Endothelial cell of umbilical vein (primary cell): ENCODE measurements at regions not wholly inside any gene's neighbourhood (a gene's known extent, or its start where the extent isn't known, plus 50 kb on each side); places are given as distances from the start of the nearest gene placed in this dataset.

Source experiments
- BruUV-seq: library from RNA; stranded (reverse); fragments of 400-500 nt; replicated peaks from 2 replicates; lab custom pipeline; 2021; lab: Mats Ljungman, UMichigan
- CTCF ChIA-PET: fragments of 300-600, 350-600 bp; sonication (Branson Sonifier 250); formaldehyde crosslinking; loops from one replicate; lab custom pipeline; 2021; ENCODE audit warnings: antibody characterized with exemption, inconsistent platforms; lab: Charles Lee
- POLR2A ChIA-PET: fragments of 300-600, 350-600 bp; sonication (Branson Sonifier 250); formaldehyde crosslinking; loops from one replicate; lab custom pipeline; 2021; ENCODE audit warnings: antibody characterized with exemption, inconsistent platforms; lab: Charles Lee
- DNase-seq: peaks from one replicate; pipeline ENCODE4 v3.0.0-alpha.2; 2011; ENCODE audit warnings: low read depth, low spot score
- FAIRE-seq: peaks from 2 replicates; lab custom pipeline; 2011; peaks lifted over from hg19 to GRCh38; lab: Jason Lieb, UNC
- H2AFZ ChIP-seq: 2 replicates; pipeline ENCODE4 v1.6.0; 2012; ENCODE audit warnings: low read depth, low read length, control low read depth, inconsistent platforms
- H3K27ac ChIP-seq: 2 replicates; pipeline ENCODE4 v1.5.1; 2011; ENCODE audit warnings: low read depth, mild to moderate bottlenecking, control low read depth, low read length, moderate library complexity; ENCODE audit not compliant: insufficient read depth
- H3K27me3 ChIP-seq, 2 experiments: 2 replicates each; pipeline versions ENCODE4 v1.6.0 to v1.6.1; 2011; ENCODE audit warnings: low read length in 2 of 2, mixed read lengths in 1 of 2; ENCODE audit not compliant: control insufficient read depth in 2 of 2, insufficient read depth in 2 of 2
- H3K36me3 ChIP-seq, 2 experiments: 2 replicates in 1 of 2; 3 replicates in 1 of 2; pipeline ENCODE4 v1.5.1; 2011; ENCODE audit warnings: low read length in 2 of 2, mild to moderate bottlenecking in 1 of 2, moderate library complexity in 1 of 2; ENCODE audit not compliant: control insufficient read depth in 2 of 2, insufficient read depth in 2 of 2; ENCODE audit errors: extremely low read depth in 1 of 2
- H3K4me1 ChIP-seq: 3 replicates; pipeline ENCODE4 v1.5.1; 2011; ENCODE audit warnings: mild to moderate bottlenecking, low read length; ENCODE audit not compliant: control insufficient read depth, insufficient read depth; ENCODE audit errors: extremely low read depth
- H3K4me2 ChIP-seq: 2 replicates; pipeline ENCODE4 v1.6.1; 2011; ENCODE audit warnings: low read length, control low read depth, mixed read lengths; ENCODE audit not compliant: insufficient read depth
- H3K4me3 ChIP-seq, 3 experiments: fragments of 200-600 bp in 1 of 3; sonication (generic), shearing (Covaris generic) in 1 of 3; replicated peaks in 1 of 3; 2 replicates each; pipeline ENCODE4 v1.5.1; 2011 to 2016; ENCODE audit warnings: control low read depth in 3 of 3, low read length in 3 of 3, mild to moderate bottlenecking in 2 of 3, inconsistent platforms in 1 of 3, low read depth in 1 of 3, moderate library complexity in 1 of 3; ENCODE audit not compliant: insufficient read depth in 1 of 3
- H3K79me2 ChIP-seq: 2 replicates; pipeline ENCODE4 v1.6.0; 2012; ENCODE audit warnings: low read length, inconsistent platforms; ENCODE audit not compliant: control insufficient read depth, insufficient read depth
- H3K9ac ChIP-seq: replicated peaks from 2 replicates; pipeline ENCODE3; 2011; ENCODE audit warnings: low read length, control low read depth; ENCODE audit not compliant: insufficient read depth; ENCODE audit errors: extremely low read depth
- H3K9me1 ChIP-seq: replicated peaks from 3 replicates; pipeline ENCODE4 v1.6.0; 2011; ENCODE audit warnings: mild to moderate bottlenecking, low read length; ENCODE audit not compliant: control insufficient read depth, insufficient read depth; ENCODE audit errors: extremely low read depth
- H3K9me3 ChIP-seq: replicated peaks from 2 replicates; pipeline ENCODE4 v1.5.1; 2012; ENCODE audit warnings: low read length, inconsistent platforms; ENCODE audit not compliant: control insufficient read depth, insufficient read depth
- H4K20me1 ChIP-seq: replicated peaks from 2 replicates; pipeline ENCODE3; 2011; ENCODE audit warnings: mild to moderate bottlenecking, low read length; ENCODE audit not compliant: control insufficient read depth, insufficient read depth; ENCODE audit errors: extremely low read depth
- CTCF ChIP-seq, 2 donors: IDR thresholded peaks; 1 replicate in 1 of 2; 2 replicates in 1 of 2; pipeline ENCODE4 v1.5.1; 2011; ENCODE audit warnings: low read length in 2 of 2, mild to moderate bottlenecking in 2 of 2, moderate library complexity in 2 of 2, control low read depth in 1 of 2, inconsistent platforms in 1 of 2, low read depth in 1 of 2; ENCODE audit not compliant: insufficient read depth in 1 of 2; ENCODE audit errors: extremely low read depth in 1 of 2
- EZH2 ChIP-seq: IDR thresholded peaks from 2 replicates; pipeline ENCODE4 v1.6.1; 2012; ENCODE audit warnings: borderline replicate concordance, low read depth, mild to moderate bottlenecking, moderate library complexity, low read length, inconsistent platforms; ENCODE audit not compliant: severe bottlenecking
- FOS ChIP-seq: IDR thresholded peaks from 2 replicates; pipeline ENCODE4 v1.6.1; 2011; ENCODE audit warnings: mild to moderate bottlenecking, low read length, moderate library complexity, borderline replicate concordance; ENCODE audit not compliant: insufficient read depth
- GATA2 ChIP-seq: IDR thresholded peaks from 2 replicates; pipeline ENCODE4 v1.7.0; 2011; ENCODE audit warnings: low read depth, mild to moderate bottlenecking, moderate library complexity, mixed read lengths, low read length; ENCODE audit not compliant: insufficient read length, insufficient read depth
- JUN ChIP-seq: IDR thresholded peaks from 2 replicates; pipeline ENCODE4 v1.6.1; 2011; ENCODE audit warnings: borderline replicate concordance, low read depth; ENCODE audit not compliant: insufficient read length, insufficient read depth
- MAX ChIP-seq: IDR thresholded peaks from 2 replicates; pipeline ENCODE4 v1.6.1; 2011; ENCODE audit not compliant: insufficient read depth, insufficient read length
- MYC ChIP-seq: IDR thresholded peaks from one replicate; pipeline ENCODE4 v1.6.1; 2011; ENCODE audit warnings: mild to moderate bottlenecking, low read depth, low read length
- POLR2A ChIP-seq: IDR thresholded peaks from 2 replicates; pipeline ENCODE4 v1.6.1; 2012; ENCODE audit warnings: low read depth, mild to moderate bottlenecking, control low read depth, low read length
- POLR2AphosphoS5 ChIP-seq: IDR thresholded peaks from 2 replicates; pipeline ENCODE4 v1.6.1; 2012; ENCODE audit warnings: low read depth, mild to moderate bottlenecking, control low read depth, low read length, moderate library complexity; ENCODE audit not compliant: insufficient read depth
- dilution Hi-C: fragments of 300-500 bp; cut with MboI; formaldehyde crosslinking; loops from one replicate; pipeline ENCODE4 v1.15.0; 2019; ENCODE audit warnings: low sequenced_read_pairs; ENCODE audit not compliant: extremely low pct_ligation_motif_present
- intact Hi-C: fragments of 100-400 bp; cut with micrococcal nuclease; formaldehyde crosslinking; loops from one replicate; pipeline ENCODE4 v1.10.0; 2022

GRCh38 chr3:88713233-88713691, 394.2 kb upstream of the EPHA3 start:
- intact Hi-C loops (no loop called here), dilution Hi-C loops (no loop called here)
- POLR2A ChIA-PET, result no interaction called here
- H3K9me1 ChIP-seq, result no peaks in the 10 kb centered on the region
- peaks cover 9% of the 10 kb centered on the region for H3K9me3 ChIP-seq
- no peak overlapping the region for H3K4me2 ChIP-seq
- no peaks in the 10 kb centered on the region for H3K36me3 ChIP-seq
- no peak overlapping the region for H3K9ac ChIP-seq
- H4K20me1 ChIP-seq, result no peaks in the 10 kb centered on the region
- FAIRE-seq (no peak), DNase-seq (no peak)
- H3K79me2 ChIP-seq, result no peaks in the 10 kb centered on the region
- TF ChIP-seq GATA2 (no peak), CTCF (IDR thresholded peaks at IDR 0.05; ENCODE audit: extremely low read depth in 1 of 2, insufficient read depth in 1 of 2, low read depth in 1 of 2, low read length in 2 of 2) (no peak), POLR2A (no peak), JUN (no peak), FOS (no peak), POLR2AphosphoS5 (no peak), EZH2 (no peak), MAX (no peak), MYC (no peak)
- no peak overlapping the region for H2AFZ ChIP-seq
- H3K4me3 ChIP-seq, result no peak overlapping the region
- CTCF ChIA-PET, result no interaction called here
- no TSS peak for BruUV-seq
- no peaks in the 10 kb centered on the region for H3K4me1 ChIP-seq
- no peak overlapping the region for H3K27ac ChIP-seq
- H3K27me3 ChIP-seq, result no peaks in the 10 kb centered on the region
